HCT116 (cell line): ENCODE measurements at regions not wholly inside any gene's neighbourhood (a gene's known extent, or its start where the extent isn't known, plus 50 kb on each side); places are given as distances from the start of the nearest gene placed in this dataset.

Experiments
- ATAC-seq: fragments of 200-7000 bp; cut with Tn5 transposase; 2 replicates; pipeline ENCODE4 v1.9.1; 2020; ENCODE audit warnings: mild to moderate bottlenecking, moderate library complexity
- BruUV-seq: library from RNA; stranded (reverse); fragments of 400-500 nt; replicated peaks from 2 replicates; lab custom pipeline; 2021; lab: Mats Ljungman, UMichigan
- CTCF ChIA-PET: fragments of 300-600 bp; sonication (Branson Sonifier 250); formaldehyde crosslinking; loops from one replicate; lab custom pipeline; 2021; ENCODE audit warnings: antibody characterized with exemption; lab: Charles Lee
- POLR2A ChIA-PET: fragments of 300-600, 350-600 bp; sonication (Branson Sonifier 250); formaldehyde crosslinking; loops from one replicate; lab custom pipeline; 2021; ENCODE audit warnings: antibody characterized with exemption; lab: Charles Lee
- RAD21 ChIA-PET, 2 experiments: fragments of 300-600 bp; sonication (Branson Sonifier 250); formaldehyde crosslinking; loops; one replicate each; lab custom pipeline; 2023; ENCODE audit warnings: low total read pairs in 2 of 2; ENCODE audit not compliant: uncharacterized antibody in 2 of 2, unreplicated experiment in 2 of 2, low non-redundant PET in 1 of 2; lab: Charles Lee
- DNase-seq: peaks from one replicate; pipeline ENCODE4 v3.0.0-alpha.2; 2010; ENCODE audit warnings: low read depth, low spot score
- H2AFZ ChIP-seq: fragments of 200-600 bp; shearing (Covaris generic), sonication (generic); 2 replicates; pipeline ENCODE4 v1.6.1; 2017; ENCODE audit warnings: low read depth, mixed run types, mixed read lengths, antibody characterized with exemption, low read length; ENCODE audit not compliant: poor library complexity, severe bottlenecking
- H3K27ac ChIP-seq: 2 replicates; pipeline ENCODE4 v1.5.1; 2012; ENCODE audit warnings: low read depth, low read length
- H3K27me3 ChIP-seq: fragments of 200-600 bp; sonication (generic); 2 replicates; pipeline ENCODE4 v1.6.1; 2016; ENCODE audit warnings: mixed run types, low read length, mixed read lengths; ENCODE audit not compliant: insufficient read depth
- H3K36me3 ChIP-seq, 2 experiments: fragments of 200-500 bp in 1 of 2; fragments of 200-600 bp in 1 of 2; sonication (Bioruptor generic) in 1 of 2; sonication (generic) in 1 of 2; 2 replicates each; pipeline versions ENCODE4 v1.5.1 to v1.6.1; 2014 to 2016; ENCODE audit warnings: low read length in 2 of 2, inconsistent platforms in 1 of 2, mixed read lengths in 1 of 2, mixed run types in 1 of 2; ENCODE audit not compliant: insufficient read depth in 2 of 2, control insufficient read depth in 1 of 2
- H3K4me1 ChIP-seq, 2 experiments: fragments of 200-600 bp in 1 of 2; sonication (generic) in 1 of 2; 2 replicates each; pipeline versions ENCODE4 v1.5.1 to v1.6.1; 2012 to 2017; ENCODE audit warnings: low read length in 2 of 2, inconsistent platforms in 1 of 2, mild to moderate bottlenecking in 1 of 2, mixed read lengths in 1 of 2, mixed run types in 1 of 2, moderate library complexity in 1 of 2; ENCODE audit not compliant: insufficient read depth in 2 of 2, control insufficient read depth in 1 of 2
- H3K4me2 ChIP-seq: fragments of 200-600 bp; sonication (generic); 2 replicates; pipeline ENCODE4 v1.6.1; 2017; ENCODE audit warnings: mixed run types, low read length, mixed read lengths
- H3K4me3 ChIP-seq, 2 experiments: fragments of 200-600 bp in 1 of 2; sonication (generic) in 1 of 2; replicated peaks in 1 of 2; 2 replicates each; pipeline ENCODE4 v1.5.1; 2011 to 2016; ENCODE audit warnings: low read length in 2 of 2, control low read depth in 1 of 2, low read depth in 1 of 2, mild to moderate bottlenecking in 1 of 2, mixed read lengths in 1 of 2, mixed run types in 1 of 2
- H3K79me2 ChIP-seq: fragments of 200-600 bp; sonication (generic); 2 replicates; pipeline ENCODE4 v1.6.1; 2017; ENCODE audit warnings: mild to moderate bottlenecking, mixed run types, low read length, moderate library complexity, mixed read lengths; ENCODE audit not compliant: insufficient read depth
- H3K9ac ChIP-seq: fragments of 200-600 bp; sonication (generic); 2 replicates; pipeline ENCODE4 v1.6.1; 2016; ENCODE audit warnings: low read length, mixed read lengths
- H3K9me2 ChIP-seq: fragments of 200-600 bp; sonication (generic), shearing (Covaris generic); 2 replicates; pipeline ENCODE4 v1.6.1; 2017; ENCODE audit warnings: mixed run types, mild to moderate bottlenecking, moderate library complexity; ENCODE audit not compliant: insufficient read depth
- H3K9me3 ChIP-seq, 2 experiments: fragments of 200-500 bp in 1 of 2; fragments of 200-600 bp in 1 of 2; sonication (Bioruptor generic) in 1 of 2; sonication (generic) in 1 of 2; 2 replicates each; pipeline ENCODE4 v1.6.1; 2014 to 2017; ENCODE audit warnings: low read length in 2 of 2, mixed read lengths in 2 of 2, inconsistent platforms in 1 of 2, low read depth in 1 of 2, mild to moderate bottlenecking in 1 of 2, mixed run types in 1 of 2, moderate library complexity in 1 of 2; ENCODE audit not compliant: control insufficient read depth in 1 of 2, insufficient read depth in 1 of 2
- H4K20me1 ChIP-seq: fragments of 200-600 bp; sonication (generic), shearing (Covaris generic); 2 replicates; pipeline ENCODE4 v1.6.1; 2017; ENCODE audit warnings: mixed run types, mild to moderate bottlenecking, moderate library complexity; ENCODE audit not compliant: insufficient read depth
- CBX3 ChIP-seq: IDR thresholded peaks from 2 replicates; pipeline ENCODE4 v1.6.1; 2012; ENCODE audit warnings: low read depth
- CEBPB ChIP-seq: IDR thresholded peaks from 2 replicates; pipeline ENCODE4 v1.6.1; 2012; ENCODE audit warnings: low read depth
- EGR1 ChIP-seq: IDR thresholded peaks from 2 replicates; pipeline ENCODE4 v1.6.1; 2012; ENCODE audit warnings: low read depth
- ELF1 ChIP-seq: IDR thresholded peaks from 2 replicates; pipeline ENCODE4 v1.6.1; 2012; ENCODE audit warnings: low read depth, borderline replicate concordance
- EZH2phosphoT487 ChIP-seq: fragments of 200-600 bp; IDR thresholded peaks from 2 replicates; pipeline ENCODE4 v1.6.1; 2018; ENCODE audit warnings: antibody characterized with exemption, borderline replicate concordance
- FOSL1 ChIP-seq: IDR thresholded peaks from 2 replicates; pipeline ENCODE4 v1.6.1; 2012; ENCODE audit warnings: low read depth
- RAD21 ChIP-seq: IDR thresholded peaks from 2 replicates; pipeline ENCODE4 v1.6.1; 2012; ENCODE audit warnings: low read depth, mild to moderate bottlenecking
- SIN3A ChIP-seq: IDR thresholded peaks from 2 replicates; pipeline ENCODE4 v1.6.1; 2012; ENCODE audit warnings: low read depth
- SP1 ChIP-seq: IDR thresholded peaks from 2 replicates; pipeline ENCODE4 v1.6.1; 2012; ENCODE audit warnings: low read depth
- ZFX ChIP-seq: fragments of 450-650 bp; IDR thresholded peaks from 2 replicates; pipeline ENCODE4 v1.6.1; 2017
- intact Hi-C: fragments of 100-400 bp; cut with micrococcal nuclease; formaldehyde crosslinking; loops from 2 replicates; pipeline ENCODE4 v1.10.0; 2022
- TF ChIP-seq, protein P1 (sequence below): IDR thresholded peaks from 2 replicates; pipeline ENCODE4 v1.6.1; 2012
- TF ChIP-seq, protein P2 (sequence below): IDR thresholded peaks from 2 replicates; pipeline ENCODE4 v1.6.1; 2012; ENCODE audit warnings: low read depth
- TF ChIP-seq, protein P3 (sequence below): IDR thresholded peaks from 2 replicates; pipeline ENCODE4 v1.6.1; 2011; ENCODE audit warnings: mild to moderate bottlenecking, low read length, moderate library complexity; ENCODE audit not compliant: insufficient replicate concordance; ENCODE audit errors: extremely low read depth

DNA sequence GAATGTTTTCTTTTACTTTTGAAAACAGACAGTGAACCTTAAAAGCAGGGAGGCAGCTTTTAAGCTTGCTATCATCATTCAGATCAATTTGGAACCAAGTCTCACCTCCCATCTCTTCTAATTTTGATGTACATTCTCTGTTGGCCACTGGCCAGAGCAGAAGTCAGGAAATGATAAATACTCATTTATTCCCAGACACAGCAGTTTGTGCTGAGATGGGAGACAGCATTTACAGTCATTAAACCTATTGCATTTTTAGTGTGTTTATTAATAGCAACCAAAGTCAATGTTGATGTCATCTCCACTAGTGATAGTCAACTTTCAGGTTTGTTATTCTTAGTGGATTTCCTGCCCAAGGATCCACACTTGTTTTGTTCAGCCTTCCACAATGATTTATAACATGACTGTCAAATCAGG is 320.0 kb upstream of the ATP2B1 start (continued):
- no peak for TF ChIP-seq EZH2phosphoT487
- TF ChIP-seq, protein P1, sequence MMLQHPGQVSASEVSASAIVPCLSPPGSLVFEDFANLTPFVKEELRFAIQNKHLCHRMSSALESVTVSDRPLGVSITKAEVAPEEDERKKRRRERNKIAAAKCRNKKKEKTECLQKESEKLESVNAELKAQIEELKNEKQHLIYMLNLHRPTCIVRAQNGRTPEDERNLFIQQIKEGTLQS = no peak

DNA sequence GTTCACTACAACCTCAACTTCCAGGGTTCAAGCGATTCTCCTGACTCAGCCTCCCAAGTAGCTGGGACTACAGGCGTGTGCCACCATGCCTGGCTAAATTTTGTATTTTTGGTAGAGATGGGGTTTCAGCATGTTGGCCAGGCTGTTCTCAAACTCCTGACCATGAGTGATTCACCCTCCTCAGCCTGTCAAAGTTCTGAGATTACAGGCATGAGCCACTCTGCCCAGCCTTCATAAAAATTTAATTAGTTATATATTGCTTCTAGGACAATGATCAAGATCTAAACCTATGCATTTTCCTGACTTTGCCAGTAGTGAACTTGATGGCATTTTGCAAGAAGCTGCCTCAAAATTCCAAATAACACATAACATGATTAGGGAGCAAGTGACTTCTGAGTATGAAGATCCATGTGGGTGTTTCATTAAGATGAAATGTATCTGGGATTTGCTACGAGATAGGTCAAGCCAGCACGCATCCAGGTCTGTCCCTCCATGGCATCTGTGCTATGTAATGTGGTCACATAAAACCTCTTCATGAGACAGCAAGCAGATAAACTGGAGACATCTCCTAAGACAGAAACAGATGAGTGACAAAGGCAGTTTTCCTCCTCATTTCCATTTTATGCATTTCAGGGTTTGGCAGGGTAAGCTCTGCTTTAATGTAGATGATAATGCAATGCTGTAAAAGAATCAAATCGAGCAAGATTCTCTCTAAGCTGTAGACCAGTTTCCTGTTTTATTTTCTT is 319.4 kb upstream of the ATP2B1 start:
- RAD21 ChIA-PET = no interaction called here
- Histone ChIP-seq H3K4me3 (no peak overlapping the region), H3K79me2 (no peaks in the 10 kb centered on the region), H3K9me2 (no peaks in the 10 kb centered on the region), H3K9me3 (no peaks in the 10 kb centered on the region), H3K9ac (no peak overlapping the region), H3K36me3 (no peaks in the 10 kb centered on the region)
- BruUV-seq = no TSS peak
- TF ChIP-seq SP1 (no peak), EZH2phosphoT487 (no peak), FOSL1 (no peak), CEBPB (no peak), CBX3 (no peak), ZFX (no peak), EGR1 (no peak), ELF1 (no peak), SIN3A (no peak), RAD21 (no peak)
- TF ChIP-seq, protein P2, sequence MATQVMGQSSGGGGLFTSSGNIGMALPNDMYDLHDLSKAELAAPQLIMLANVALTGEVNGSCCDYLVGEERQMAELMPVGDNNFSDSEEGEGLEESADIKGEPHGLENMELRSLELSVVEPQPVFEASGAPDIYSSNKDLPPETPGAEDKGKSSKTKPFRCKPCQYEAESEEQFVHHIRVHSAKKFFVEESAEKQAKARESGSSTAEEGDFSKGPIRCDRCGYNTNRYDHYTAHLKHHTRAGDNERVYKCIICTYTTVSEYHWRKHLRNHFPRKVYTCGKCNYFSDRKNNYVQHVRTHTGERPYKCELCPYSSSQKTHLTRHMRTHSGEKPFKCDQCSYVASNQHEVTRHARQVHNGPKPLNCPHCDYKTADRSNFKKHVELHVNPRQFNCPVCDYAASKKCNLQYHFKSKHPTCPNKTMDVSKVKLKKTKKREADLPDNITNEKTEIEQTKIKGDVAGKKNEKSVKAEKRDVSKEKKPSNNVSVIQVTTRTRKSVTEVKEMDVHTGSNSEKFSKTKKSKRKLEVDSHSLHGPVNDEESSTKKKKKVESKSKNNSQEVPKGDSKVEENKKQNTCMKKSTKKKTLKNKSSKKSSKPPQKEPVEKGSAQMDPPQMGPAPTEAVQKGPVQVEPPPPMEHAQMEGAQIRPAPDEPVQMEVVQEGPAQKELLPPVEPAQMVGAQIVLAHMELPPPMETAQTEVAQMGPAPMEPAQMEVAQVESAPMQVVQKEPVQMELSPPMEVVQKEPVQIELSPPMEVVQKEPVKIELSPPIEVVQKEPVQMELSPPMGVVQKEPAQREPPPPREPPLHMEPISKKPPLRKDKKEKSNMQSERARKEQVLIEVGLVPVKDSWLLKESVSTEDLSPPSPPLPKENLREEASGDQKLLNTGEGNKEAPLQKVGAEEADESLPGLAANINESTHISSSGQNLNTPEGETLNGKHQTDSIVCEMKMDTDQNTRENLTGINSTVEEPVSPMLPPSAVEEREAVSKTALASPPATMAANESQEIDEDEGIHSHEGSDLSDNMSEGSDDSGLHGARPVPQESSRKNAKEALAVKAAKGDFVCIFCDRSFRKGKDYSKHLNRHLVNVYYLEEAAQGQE = no peak
- TF ChIP-seq, protein P3, sequence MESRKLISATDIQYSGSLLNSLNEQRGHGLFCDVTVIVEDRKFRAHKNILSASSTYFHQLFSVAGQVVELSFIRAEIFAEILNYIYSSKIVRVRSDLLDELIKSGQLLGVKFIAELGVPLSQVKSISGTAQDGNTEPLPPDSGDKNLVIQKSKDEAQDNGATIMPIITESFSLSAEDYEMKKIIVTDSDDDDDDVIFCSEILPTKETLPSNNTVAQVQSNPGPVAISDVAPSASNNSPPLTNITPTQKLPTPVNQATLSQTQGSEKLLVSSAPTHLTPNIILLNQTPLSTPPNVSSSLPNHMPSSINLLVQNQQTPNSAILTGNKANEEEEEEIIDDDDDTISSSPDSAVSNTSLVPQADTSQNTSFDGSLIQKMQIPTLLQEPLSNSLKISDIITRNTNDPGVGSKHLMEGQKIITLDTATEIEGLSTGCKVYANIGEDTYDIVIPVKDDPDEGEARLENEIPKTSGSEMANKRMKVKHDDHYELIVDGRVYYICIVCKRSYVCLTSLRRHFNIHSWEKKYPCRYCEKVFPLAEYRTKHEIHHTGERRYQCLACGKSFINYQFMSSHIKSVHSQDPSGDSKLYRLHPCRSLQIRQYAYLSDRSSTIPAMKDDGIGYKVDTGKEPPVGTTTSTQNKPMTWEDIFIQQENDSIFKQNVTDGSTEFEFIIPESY = no peak
- TF ChIP-seq, all 23 proteins: peak for 0
- CTCF ChIA-PET = no interaction called here
- no peak overlapping the region for H3K4me2 ChIP-seq
- intact Hi-C loops = no loop called here
- ATAC-seq (no peak), DNase-seq (no peak)
- H3K4me1 ChIP-seq = no peaks in the 10 kb centered on the region
- no peak overlapping the region for H2AFZ ChIP-seq
- H3K27ac ChIP-seq = no peak overlapping the region
- H4K20me1 ChIP-seq = no peaks in the 10 kb centered on the region
- H3K27me3 ChIP-seq = no peaks in the 10 kb centered on the region
- POLR2A ChIA-PET = no interaction called here
